B cell (primary cell): ENCODE measurements at regions not wholly inside any gene's neighbourhood (a gene's known extent, or its start where the extent isn't known, plus 50 kb on each side); places are given as distances from the start of the nearest gene placed in this dataset.

Experiments
- CTCF ChIP-seq: fragments of 200-600 bp; IDR thresholded peaks from one replicate; pipeline ENCODE4 v1.8.0; 2022; ENCODE audit warnings: antibody characterized with exemption, mild to moderate bottlenecking
- EZH2 ChIP-seq: IDR thresholded peaks from 2 replicates; pipeline ENCODE4 v1.6.1; 2012; ENCODE audit warnings: borderline replicate concordance, low read depth, mild to moderate bottlenecking, moderate library complexity, low read length; ENCODE audit not compliant: insufficient read depth, poor library complexity, severe bottlenecking

GRCh38 chr3:135471911-135472310 is 493.6 kb upstream of the PPP2R3A start:
- TF ChIP-seq CTCF = no peak
- TF ChIP-seq EZH2 = no peak
